ENCODE measurements at regions not wholly inside any gene's neighbourhood (a gene's known extent, or its start where the extent isn't known, plus 50 kb on each side); places are given as distances from the start of the nearest gene placed in this dataset.

GRCh38 chr21:16305686-16306085 lies 575.9 kb downstream of the USP25 start:
- no peak for DNase-seq (ENCODE audit: low read depth in 2 of 2)

- DNase-seq (ENCODE audit: low read depth in 2 of 2) = no peak
Measured at GRCh38 chr21:16307256-16307655, 577.5 kb downstream of the USP25 start.

GRCh38 chr21:16308269-16308668 lies 578.5 kb downstream of the USP25 start:
- DNase-seq (ENCODE audit: low read depth in 2 of 2) = no peak

- DNase-seq (ENCODE audit: low read depth in 2 of 2) = no peak
Measured at GRCh38 chr21:16309250-16309971, 579.6 kb downstream of the USP25 start.

GRCh38 chr21:16310176-16310575 lies 580.4 kb downstream of the USP25 start:
- no peak for DNase-seq (ENCODE audit: low read depth in 2 of 2)

GRCh38 chr21:16311229-16311628 lies 581.4 kb downstream of the USP25 start:
- DNase-seq (ENCODE audit: low read depth in 2 of 2) = no peak

- DNase-seq (ENCODE audit: low read depth in 2 of 2) = no peak
Measured at GRCh38 chr21:16312321-16312720, 582.5 kb downstream of the USP25 start.

- no peak for DNase-seq (ENCODE audit: low read depth in 2 of 2)
Measured at GRCh38 chr21:16315223-16315622, 585.4 kb downstream of the USP25 start.

GRCh38 chr21:16318651-16319300 lies 589.0 kb downstream of the USP25 start:
- DNase-seq (ENCODE audit: low read depth in 2 of 2) = no peak

GRCh38 chr21:16320110-16320509 lies 590.3 kb downstream of the USP25 start:
- DNase-seq (ENCODE audit: low read depth in 2 of 2) = no peak

- no peak for DNase-seq (ENCODE audit: low read depth in 2 of 2)
Measured at GRCh38 chr21:16322454-16322853, 592.7 kb downstream of the USP25 start.

GRCh38 chr21:16323596-16323995 lies 593.8 kb downstream of the USP25 start:
- no peak for DNase-seq (ENCODE audit: low read depth in 2 of 2)

- no peak for DNase-seq (ENCODE audit: low read depth in 2 of 2)
Measured at GRCh38 chr21:16324630-16325029, 594.8 kb downstream of the USP25 start.

GRCh38 chr21:16330082-16330907 lies 600.5 kb downstream of the USP25 start:
- DNase-seq (ENCODE audit: low read depth in 2 of 2) = no peak

- DNase-seq (ENCODE audit: low read depth in 2 of 2) = no peak
Measured at GRCh38 chr21:16330908-16331268, 601.1 kb downstream of the USP25 start.

GRCh38 chr21:16337266-16337665 lies 607.5 kb downstream of the USP25 start:
- DNase-seq (ENCODE audit: low read depth in 2 of 2) = no peak

GRCh38 chr21:16342932-16343331 lies 613.1 kb downstream of the USP25 start:
- DNase-seq (ENCODE audit: low read depth in 2 of 2) = no peak

- DNase-seq (ENCODE audit: low read depth in 2 of 2) = no peak
Measured at GRCh38 chr21:16343776-16344175, 614.0 kb downstream of the USP25 start.

GRCh38 chr21:16345757-16346156 lies 616.0 kb downstream of the USP25 start:
- DNase-seq (ENCODE audit: low read depth in 2 of 2) = no peak

- DNase-seq (ENCODE audit: low read depth in 2 of 2) = no peak
Measured at GRCh38 chr21:16347223-16347622, 617.4 kb downstream of the USP25 start.

- DNase-seq (ENCODE audit: low read depth in 2 of 2) = no peak
Measured at GRCh38 chr21:16353764-16354163, 624.0 kb downstream of the USP25 start.

GRCh38 chr21:16357994-16358393 lies 628.2 kb downstream of the USP25 start:
- DNase-seq (ENCODE audit: low read depth in 2 of 2) = no peak

GRCh38 chr21:16358784-16359183 lies 629.0 kb downstream of the USP25 start:
- DNase-seq (ENCODE audit: low read depth in 2 of 2) = no peak

Data from stimulated activated CD8-positive, alpha-beta memory T cell treated with anti-CD3 and anti-CD28 coated beads, Interleukin-15, amount 100 ng/mL, for 48 hours (primary cell).